ENCODE measurements at regions not wholly inside any gene's neighbourhood (a gene's known extent, or its start where the extent isn't known, plus 50 kb on each side); places are given as distances from the start of the nearest gene placed in this dataset.

DNA sequence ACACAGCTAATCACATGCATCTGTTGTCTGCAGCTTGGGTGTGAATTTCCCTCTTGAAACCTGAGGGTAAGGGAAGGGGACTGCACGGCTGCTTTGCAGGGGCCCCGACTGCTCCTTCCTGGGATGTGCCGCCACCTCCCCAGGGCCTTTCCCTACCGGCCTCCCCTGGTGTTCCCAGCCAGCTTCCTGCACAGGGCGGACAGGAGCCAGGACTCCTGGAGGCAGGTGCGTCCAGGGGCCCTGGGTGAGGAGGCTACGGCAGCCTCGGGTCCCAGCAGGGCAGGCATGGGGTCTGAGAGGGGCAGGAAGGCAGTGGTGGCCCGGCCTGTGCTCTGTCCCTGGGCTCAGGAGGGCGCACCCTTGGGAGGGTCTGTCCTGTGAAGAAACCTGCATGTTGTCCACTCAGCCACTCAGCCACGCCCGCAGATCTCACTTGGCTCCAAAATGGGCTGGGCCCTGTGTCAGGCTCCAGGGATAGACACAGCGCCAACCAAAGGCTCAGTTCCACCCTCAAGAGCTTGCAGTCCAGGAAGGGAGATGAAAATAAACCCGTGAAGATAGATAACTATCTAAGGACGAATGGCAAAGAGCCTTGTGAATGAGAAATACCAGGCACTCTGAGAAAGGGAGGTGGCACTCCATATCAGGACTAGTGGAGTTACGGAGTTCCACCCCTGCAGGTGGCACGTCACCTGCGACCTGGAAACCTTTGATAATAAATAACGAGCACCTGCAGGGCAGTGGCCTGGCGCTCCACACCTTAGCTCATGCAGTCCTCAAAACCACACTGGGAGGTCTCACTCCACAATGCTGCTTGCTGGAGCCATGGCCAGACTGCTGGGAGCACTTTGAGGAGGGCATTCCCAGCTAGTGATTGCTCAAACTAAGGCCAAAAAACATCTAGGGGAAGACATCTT, 427.4 kb downstream of the AACS start:
- TF ChIP-seq, protein P1, sequence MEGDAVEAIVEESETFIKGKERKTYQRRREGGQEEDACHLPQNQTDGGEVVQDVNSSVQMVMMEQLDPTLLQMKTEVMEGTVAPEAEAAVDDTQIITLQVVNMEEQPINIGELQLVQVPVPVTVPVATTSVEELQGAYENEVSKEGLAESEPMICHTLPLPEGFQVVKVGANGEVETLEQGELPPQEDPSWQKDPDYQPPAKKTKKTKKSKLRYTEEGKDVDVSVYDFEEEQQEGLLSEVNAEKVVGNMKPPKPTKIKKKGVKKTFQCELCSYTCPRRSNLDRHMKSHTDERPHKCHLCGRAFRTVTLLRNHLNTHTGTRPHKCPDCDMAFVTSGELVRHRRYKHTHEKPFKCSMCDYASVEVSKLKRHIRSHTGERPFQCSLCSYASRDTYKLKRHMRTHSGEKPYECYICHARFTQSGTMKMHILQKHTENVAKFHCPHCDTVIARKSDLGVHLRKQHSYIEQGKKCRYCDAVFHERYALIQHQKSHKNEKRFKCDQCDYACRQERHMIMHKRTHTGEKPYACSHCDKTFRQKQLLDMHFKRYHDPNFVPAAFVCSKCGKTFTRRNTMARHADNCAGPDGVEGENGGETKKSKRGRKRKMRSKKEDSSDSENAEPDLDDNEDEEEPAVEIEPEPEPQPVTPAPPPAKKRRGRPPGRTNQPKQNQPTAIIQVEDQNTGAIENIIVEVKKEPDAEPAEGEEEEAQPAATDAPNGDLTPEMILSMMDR (conservative IDR thresholded peaks at IDR 0.05; ENCODE audit: low read depth, low read length) = no peak
- TF ChIP-seq EZH2phosphoT487 (IDR thresholded peaks at IDR 0.05; ENCODE audit: borderline replicate concordance, low read length) = no peak

Measured in PC-3 (cell line).